ENCODE measurements at regions not wholly inside any gene's neighbourhood (a gene's known extent, or its start where the extent isn't known, plus 50 kb on each side); places are given as distances from the start of the nearest gene placed in this dataset.

- TF ChIP-seq POLR2A (IDR thresholded peaks at IDR 0.05; ENCODE audit: low read length) (no peak), GATA1 (IDR thresholded peaks at IDR 0.05; ENCODE audit: low read depth, low read length) (no peak)
These were observed 308.4 kb upstream of the GCFC2 start for GRCh38 chr2:76019128-76019527.

Data from erythroblast (primary cell).